HepG2 (cell line): ENCODE measurements at regions not wholly inside any gene's neighbourhood (a gene's known extent, or its start where the extent isn't known, plus 50 kb on each side); places are given as distances from the start of the nearest gene placed in this dataset.

Source experiments
- CTCF ChIP-seq: sonication (generic); formaldehyde crosslinking; IDR thresholded peaks from 2 replicates; pipeline ENCODE4 v1.5.0; 2020; ENCODE audit warnings: mild to moderate bottlenecking, missing genetic modification reagents, moderate library complexity
- ETV5 ChIP-seq: IDR thresholded peaks from 2 replicates; pipeline ENCODE4 v1.6.1; 2018; ENCODE audit warnings: missing biosample characterization, missing genetic modification reagents, inconsistent platforms, borderline replicate concordance
- GTF2F1 ChIP-seq: fragments of 150-350 bp; IDR thresholded peaks from 2 replicates; pipeline ENCODE4 v1.6.1; 2014; ENCODE audit warnings: low read length
- GTF3A ChIP-seq: sonication (generic); formaldehyde crosslinking; conservative IDR thresholded peaks from 2 replicates; pipeline ENCODE4 v1.4.0; 2020; ENCODE audit warnings: mild to moderate bottlenecking, missing genetic modification reagents
- PCBP1 ChIP-seq: fragments of 200-400 bp; formaldehyde crosslinking; IDR thresholded peaks from 2 replicates; pipeline ENCODE4 v1.6.1; 2017; ENCODE audit warnings: mild to moderate bottlenecking, low read depth, low read length, borderline replicate concordance
- SIN3A ChIP-seq: IDR thresholded peaks from 2 replicates; pipeline ENCODE4 v1.6.1; 2011; ENCODE audit warnings: low read depth, mild to moderate bottlenecking, control low read depth, low read length, borderline replicate concordance
- TF ChIP-seq, protein P1 (sequence below): conservative IDR thresholded peaks from 2 replicates; pipeline ENCODE4 v1.6.1; 2018; ENCODE audit warnings: missing genetic modification reagents
- TF ChIP-seq, protein P2 (sequence below): sonication (generic); formaldehyde crosslinking; IDR thresholded peaks from 2 replicates; pipeline ENCODE4 v1.5.0; 2020; ENCODE audit warnings: missing genetic modification reagents
- TF ChIP-seq, protein P3 (sequence below): sonication (generic); formaldehyde crosslinking; IDR thresholded peaks from 2 replicates; pipeline ENCODE4 v1.8.1; 2023; ENCODE audit warnings: mild to moderate bottlenecking, missing genetic modification reagents
- TF ChIP-seq, protein P4 (sequence below): sonication (generic); formaldehyde crosslinking; IDR thresholded peaks from 2 replicates; pipeline ENCODE4 v1.4.0; 2020; ENCODE audit warnings: missing genetic modification reagents

DNA sequence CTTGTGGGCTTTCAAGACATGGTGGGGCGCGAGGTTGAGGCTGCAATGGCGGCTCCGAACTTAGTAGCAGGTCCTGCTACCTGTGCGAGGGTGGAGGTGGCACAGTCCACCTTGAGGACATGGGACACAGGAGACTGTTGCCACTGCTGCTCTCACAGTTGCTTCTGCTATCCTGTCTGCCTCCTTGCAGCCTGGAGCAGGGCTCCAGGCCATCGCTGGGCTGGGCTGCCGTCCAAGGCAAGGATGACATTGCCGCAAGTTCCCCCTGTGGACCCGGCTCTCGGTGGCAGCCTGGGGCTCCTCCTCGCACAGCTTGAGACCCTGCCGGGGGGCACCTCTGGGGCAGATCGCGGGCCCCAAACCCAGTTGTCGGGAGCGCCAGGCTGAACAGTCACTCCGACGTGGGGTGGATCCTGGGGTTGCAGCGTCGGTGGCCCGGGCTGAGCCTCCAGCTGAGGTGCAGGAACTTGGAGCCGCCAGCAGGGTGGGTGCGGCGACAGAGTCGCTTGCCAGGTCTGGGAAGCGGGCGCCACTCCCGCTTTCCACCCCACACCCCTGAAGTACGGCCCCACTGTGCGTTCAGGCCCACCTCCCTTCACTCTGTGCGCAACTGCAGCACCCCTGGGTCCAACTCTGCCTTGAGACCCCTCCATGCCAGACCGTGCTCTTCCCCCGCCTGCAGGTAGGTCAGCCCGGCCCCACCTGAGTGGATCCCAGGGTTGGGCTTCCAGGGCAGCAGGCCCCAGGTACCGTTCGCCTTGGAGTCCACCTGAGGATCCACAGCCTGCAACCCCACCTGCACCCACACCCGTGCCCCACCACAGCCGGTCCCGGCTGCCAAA lies 192.7 kb upstream of the NUDT6 start:
- TF ChIP-seq, protein P1, sequence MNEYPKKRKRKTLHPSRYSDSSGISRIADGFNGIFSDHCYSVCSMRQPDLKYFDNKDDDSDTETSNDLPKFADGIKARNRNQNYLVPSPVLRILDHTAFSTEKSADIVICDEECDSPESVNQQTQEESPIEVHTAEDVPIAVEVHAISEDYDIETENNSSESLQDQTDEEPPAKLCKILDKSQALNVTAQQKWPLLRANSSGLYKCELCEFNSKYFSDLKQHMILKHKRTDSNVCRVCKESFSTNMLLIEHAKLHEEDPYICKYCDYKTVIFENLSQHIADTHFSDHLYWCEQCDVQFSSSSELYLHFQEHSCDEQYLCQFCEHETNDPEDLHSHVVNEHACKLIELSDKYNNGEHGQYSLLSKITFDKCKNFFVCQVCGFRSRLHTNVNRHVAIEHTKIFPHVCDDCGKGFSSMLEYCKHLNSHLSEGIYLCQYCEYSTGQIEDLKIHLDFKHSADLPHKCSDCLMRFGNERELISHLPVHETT (CRISPR knock-in tag) = no peak
- TF ChIP-seq GTF2F1 (no peak), SIN3A (no peak), CTCF (CRISPR knock-in tag) (no peak), GTF3A (CRISPR knock-in tag) (no peak), ETV5 (no peak), PCBP1 (no peak)
- TF ChIP-seq, protein P2, sequence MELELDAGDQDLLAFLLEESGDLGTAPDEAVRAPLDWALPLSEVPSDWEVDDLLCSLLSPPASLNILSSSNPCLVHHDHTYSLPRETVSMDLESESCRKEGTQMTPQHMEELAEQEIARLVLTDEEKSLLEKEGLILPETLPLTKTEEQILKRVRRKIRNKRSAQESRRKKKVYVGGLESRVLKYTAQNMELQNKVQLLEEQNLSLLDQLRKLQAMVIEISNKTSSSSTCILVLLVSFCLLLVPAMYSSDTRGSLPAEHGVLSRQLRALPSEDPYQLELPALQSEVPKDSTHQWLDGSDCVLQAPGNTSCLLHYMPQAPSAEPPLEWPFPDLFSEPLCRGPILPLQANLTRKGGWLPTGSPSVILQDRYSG = no peak
- TF ChIP-seq, protein P3, sequence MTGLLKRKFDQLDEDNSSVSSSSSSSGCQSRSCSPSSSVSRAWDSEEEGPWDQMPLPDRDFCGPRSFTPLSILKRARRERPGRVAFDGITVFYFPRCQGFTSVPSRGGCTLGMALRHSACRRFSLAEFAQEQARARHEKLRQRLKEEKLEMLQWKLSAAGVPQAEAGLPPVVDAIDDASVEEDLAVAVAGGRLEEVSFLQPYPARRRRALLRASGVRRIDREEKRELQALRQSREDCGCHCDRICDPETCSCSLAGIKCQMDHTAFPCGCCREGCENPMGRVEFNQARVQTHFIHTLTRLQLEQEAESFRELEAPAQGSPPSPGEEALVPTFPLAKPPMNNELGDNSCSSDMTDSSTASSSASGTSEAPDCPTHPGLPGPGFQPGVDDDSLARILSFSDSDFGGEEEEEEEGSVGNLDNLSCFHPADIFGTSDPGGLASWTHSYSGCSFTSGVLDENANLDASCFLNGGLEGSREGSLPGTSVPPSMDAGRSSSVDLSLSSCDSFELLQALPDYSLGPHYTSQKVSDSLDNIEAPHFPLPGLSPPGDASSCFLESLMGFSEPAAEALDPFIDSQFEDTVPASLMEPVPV (CRISPR knock-in tag) = no peak
- TF ChIP-seq, protein P4, sequence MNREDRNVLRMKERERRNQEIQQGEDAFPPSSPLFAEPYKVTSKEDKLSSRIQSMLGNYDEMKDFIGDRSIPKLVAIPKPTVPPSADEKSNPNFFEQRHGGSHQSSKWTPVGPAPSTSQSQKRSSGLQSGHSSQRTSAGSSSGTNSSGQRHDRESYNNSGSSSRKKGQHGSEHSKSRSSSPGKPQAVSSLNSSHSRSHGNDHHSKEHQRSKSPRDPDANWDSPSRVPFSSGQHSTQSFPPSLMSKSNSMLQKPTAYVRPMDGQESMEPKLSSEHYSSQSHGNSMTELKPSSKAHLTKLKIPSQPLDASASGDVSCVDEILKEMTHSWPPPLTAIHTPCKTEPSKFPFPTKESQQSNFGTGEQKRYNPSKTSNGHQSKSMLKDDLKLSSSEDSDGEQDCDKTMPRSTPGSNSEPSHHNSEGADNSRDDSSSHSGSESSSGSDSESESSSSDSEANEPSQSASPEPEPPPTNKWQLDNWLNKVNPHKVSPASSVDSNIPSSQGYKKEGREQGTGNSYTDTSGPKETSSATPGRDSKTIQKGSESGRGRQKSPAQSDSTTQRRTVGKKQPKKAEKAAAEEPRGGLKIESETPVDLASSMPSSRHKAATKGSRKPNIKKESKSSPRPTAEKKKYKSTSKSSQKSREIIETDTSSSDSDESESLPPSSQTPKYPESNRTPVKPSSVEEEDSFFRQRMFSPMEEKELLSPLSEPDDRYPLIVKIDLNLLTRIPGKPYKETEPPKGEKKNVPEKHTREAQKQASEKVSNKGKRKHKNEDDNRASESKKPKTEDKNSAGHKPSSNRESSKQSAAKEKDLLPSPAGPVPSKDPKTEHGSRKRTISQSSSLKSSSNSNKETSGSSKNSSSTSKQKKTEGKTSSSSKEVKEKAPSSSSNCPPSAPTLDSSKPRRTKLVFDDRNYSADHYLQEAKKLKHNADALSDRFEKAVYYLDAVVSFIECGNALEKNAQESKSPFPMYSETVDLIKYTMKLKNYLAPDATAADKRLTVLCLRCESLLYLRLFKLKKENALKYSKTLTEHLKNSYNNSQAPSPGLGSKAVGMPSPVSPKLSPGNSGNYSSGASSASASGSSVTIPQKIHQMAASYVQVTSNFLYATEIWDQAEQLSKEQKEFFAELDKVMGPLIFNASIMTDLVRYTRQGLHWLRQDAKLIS = no peak
